GM12872 (cell line): ENCODE measurements at regions not wholly inside any gene's neighbourhood (a gene's known extent, or its start where the extent isn't known, plus 50 kb on each side); places are given as distances from the start of the nearest gene placed in this dataset.

ENCODE experiments used
- CTCF ChIP-seq: IDR thresholded peaks from 3 replicates; pipeline ENCODE4 v1.5.1; 2011; ENCODE audit warnings: low read depth, mild to moderate bottlenecking, low read length, moderate library complexity; ENCODE audit not compliant: insufficient read depth

DNA sequence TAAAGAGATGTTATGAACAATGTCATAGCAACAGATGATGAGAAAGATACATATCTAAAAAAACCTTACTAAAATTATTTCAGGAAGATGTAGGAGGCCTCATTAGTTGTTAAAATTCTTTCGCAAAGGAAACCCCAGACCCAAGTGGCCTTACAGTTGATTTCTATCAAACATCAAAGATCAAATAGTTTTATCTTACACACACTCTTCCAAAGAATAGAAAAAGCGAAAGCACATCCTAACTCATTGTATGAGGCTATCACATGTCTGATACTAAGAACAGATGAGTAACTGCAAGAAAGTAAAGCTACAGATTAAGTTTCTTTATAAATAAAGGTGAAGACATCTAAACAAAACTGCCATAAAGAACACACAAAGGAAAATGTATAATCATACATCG is 82.9 kb upstream of the GDF10 start:
- no peak for TF ChIP-seq CTCF

GRCh38 chr10:47218803-47219202 is 81.2 kb upstream of the GDF10 start:
- no peak for TF ChIP-seq CTCF

GRCh38 chr10:47222461-47222860 is 77.5 kb upstream of the GDF10 start:
- no peak for TF ChIP-seq CTCF

- TF ChIP-seq CTCF, result no peak
Observed at GRCh38 chr10:47223236-47223635, 76.8 kb upstream of the GDF10 start.

DNA sequence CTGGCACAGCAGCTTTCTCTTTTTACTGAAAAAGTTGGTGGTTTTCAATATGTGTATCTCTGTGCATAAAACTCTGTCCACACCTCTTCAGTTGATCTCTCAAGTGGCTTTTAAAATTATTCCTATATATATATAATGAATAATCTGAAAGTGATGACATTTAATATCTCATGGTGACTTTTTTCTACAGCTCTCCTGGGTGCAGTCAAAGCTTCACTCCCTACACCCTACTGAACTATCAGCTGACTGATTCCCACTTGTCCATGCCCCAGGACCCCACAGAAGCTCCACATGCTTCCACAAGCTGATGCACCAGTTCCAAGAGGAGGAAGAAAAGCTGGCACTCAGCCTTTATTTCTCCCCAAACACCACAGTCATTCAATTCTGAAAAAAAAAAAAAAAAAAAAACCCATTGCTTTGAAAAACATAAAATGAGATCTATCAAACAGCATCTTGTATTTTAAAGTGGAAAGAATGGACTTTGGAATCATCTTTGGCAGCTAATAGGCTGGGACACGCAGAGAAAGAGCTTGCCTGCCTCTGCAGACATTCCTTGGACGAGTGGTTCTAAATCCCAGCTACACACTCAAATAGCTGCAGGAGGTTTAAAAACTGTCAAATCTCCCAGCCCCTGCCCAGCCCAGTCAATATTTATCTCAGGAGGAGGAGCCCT is 75.3 kb upstream of the GDF10 start:
- TF ChIP-seq CTCF, result no peak

DNA sequence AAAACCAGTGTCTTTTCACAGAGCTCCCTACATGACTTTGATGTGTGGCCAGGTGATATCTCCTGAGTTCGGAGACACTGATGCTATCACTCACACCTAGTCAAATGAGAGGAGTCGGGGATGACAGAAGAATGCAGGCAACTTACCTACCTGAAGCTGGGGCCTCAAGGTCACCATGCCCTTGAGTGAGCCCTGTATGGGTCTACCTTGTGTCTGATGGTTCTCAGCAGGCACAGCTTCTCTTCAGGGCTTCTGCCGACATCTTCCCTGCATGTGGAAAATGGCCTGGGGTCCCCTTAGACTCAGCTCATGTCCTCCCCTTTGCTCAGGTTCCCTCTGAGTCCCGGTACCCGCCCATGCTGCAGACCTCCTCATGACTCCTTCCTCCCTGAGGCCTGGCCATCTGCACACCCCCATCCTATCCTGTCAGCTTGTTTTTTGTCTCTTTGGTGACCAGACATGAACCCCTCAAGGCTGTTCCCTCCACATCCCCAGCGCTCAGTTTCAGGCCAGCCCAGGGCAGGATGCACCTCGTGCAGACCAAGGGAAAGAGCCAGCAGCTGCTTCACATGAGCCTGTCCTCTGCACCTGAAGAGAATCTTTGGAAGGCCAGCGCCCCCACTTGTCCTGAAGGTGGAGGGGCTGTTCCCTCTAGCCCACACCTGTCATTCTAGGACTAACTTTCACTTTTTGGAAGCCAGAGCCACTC is 74.6 kb upstream of the GDF10 start:
- no peak for TF ChIP-seq CTCF

DNA sequence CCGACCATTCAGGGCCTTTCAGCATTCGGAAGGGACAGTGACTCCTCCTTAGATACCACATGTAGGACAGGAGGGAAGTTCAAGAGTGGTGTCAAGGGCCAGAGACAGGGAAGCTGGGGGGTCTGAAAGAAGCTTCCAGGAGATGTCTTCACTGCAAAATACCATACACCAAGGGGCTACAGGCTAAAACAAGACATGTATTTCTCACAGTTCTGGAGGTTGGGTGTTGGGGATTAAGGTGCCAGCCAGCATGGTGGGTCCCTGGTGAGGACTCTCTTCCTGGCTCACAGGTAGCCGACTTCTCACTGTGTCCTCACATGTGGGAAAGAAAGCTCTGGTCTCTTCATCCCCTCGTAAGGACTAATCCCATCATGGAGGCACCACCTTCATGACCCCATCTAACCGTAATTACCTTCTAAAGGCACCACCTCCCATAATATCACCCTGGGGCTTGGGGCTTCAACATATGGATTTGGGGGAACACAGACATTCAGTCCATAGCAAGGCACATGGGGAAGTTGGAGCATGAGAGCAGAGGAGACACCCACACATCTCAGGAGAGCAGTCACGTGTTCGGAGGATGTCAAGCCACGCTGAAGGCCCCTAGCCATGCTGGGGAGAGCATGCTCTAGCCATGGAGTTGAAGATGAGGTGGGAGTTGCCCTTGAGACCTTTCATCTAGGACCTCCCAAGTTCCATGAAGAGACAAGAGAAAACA is 73.9 kb upstream of the GDF10 start:
- TF ChIP-seq CTCF, result no peak
